Cardiac fibroblast (primary cell): ENCODE measurements at regions not wholly inside any gene's neighbourhood (a gene's known extent, or its start where the extent isn't known, plus 50 kb on each side); places are given as distances from the start of the nearest gene placed in this dataset.
"Not testable (repeated sequence)": the region's sequence is repeated elsewhere in the genome, so short reads cannot be mapped to it uniquely, and the experiment has no call there.

Experiments
- DNase-seq, 2 donors: peaks; one replicate each; pipeline versions ENCODE4 v3.0.0 to v3.0.0-alpha.2; 2010; ENCODE audit warnings: low read depth in 2 of 2
- H3K4me3 ChIP-seq, 2 donors: replicated peaks in 1 of 2; 1 replicate in 1 of 2; 2 replicates in 1 of 2; pipeline ENCODE4 v1.5.1; 2011; ENCODE audit warnings: low read depth in 2 of 2, low read length in 2 of 2, mild to moderate bottlenecking in 2 of 2, moderate library complexity in 1 of 2
- TF ChIP-seq, protein P1 (sequence below): IDR thresholded peaks from one replicate; pipeline ENCODE4 v1.5.1; 2011; ENCODE audit warnings: low read depth, mild to moderate bottlenecking, low read length, inconsistent platforms

DNA sequence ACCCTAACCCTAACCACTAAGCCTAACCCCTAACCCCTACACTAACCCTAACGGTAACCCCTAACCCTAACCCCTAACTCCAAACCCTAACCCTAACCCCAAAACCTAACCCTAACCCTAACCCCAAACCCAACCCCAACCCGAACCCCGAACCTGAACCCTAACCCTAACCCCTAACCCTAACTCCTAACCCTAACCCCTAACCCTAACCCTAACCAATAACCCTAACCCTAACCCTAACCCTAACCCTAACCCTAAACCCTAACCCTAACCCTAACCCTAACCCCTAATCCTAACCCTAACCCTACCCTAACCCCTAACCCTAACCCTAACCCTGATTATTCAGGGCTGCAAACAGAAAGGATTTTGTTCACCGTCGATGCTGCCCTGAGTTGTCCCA, 144.6 kb upstream of the DUSP22 start:
- not testable (repeated sequence) for DNase-seq, H3K4me3 ChIP-seq

DNA sequence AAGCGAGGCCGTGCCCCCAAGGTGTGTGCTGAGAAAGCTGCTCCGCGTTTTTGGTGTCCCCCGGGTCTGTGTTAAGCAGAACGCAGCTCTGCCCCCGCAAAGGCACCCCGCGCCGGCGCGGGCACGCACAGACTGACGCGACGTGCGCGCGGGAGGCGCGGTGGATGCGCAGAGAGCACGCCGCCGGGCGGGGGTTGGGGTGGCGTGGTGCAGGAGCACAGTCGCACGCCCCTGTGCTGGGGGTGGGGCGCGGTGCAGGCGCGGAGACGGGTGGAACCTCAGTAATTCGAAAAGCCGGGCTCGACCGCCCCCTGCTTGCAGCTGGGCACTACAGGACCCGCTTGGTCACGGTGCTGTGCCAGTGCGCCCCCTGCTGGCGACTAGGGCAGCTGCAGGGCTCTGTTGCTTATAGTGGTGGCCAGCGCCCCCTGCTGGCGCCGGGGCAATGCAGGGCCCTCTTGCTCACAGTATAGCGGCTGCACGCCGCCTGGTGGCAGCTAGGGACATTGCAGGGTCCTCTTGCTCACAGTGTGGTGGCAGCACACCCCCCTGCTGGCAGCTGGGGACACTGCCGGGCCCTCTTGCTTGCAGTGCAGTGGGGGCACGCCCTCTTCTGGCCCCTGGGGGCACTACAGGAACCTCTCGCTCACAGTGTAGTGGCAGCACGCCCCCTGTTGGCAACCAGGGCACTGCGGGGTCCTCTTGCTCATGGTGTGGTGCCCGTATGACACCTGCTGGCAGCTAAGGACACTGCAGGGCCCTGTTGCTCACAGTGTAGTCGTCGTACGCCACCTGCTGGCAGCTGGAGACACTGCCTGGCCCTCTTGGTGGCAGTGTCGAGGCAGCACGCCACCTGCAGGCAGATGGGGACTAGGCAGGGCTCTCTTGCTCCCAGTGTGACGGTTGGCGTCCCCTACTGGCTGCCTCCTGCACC, 144.0 kb upstream of the DUSP22 start:
- H3K4me3 ChIP-seq = not testable (repeated sequence)
- TF ChIP-seq, protein P1, sequence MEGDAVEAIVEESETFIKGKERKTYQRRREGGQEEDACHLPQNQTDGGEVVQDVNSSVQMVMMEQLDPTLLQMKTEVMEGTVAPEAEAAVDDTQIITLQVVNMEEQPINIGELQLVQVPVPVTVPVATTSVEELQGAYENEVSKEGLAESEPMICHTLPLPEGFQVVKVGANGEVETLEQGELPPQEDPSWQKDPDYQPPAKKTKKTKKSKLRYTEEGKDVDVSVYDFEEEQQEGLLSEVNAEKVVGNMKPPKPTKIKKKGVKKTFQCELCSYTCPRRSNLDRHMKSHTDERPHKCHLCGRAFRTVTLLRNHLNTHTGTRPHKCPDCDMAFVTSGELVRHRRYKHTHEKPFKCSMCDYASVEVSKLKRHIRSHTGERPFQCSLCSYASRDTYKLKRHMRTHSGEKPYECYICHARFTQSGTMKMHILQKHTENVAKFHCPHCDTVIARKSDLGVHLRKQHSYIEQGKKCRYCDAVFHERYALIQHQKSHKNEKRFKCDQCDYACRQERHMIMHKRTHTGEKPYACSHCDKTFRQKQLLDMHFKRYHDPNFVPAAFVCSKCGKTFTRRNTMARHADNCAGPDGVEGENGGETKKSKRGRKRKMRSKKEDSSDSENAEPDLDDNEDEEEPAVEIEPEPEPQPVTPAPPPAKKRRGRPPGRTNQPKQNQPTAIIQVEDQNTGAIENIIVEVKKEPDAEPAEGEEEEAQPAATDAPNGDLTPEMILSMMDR = peak; percentile 45
- DNase-seq = peak in 1 of 2 donors; percentile 70

DNA sequence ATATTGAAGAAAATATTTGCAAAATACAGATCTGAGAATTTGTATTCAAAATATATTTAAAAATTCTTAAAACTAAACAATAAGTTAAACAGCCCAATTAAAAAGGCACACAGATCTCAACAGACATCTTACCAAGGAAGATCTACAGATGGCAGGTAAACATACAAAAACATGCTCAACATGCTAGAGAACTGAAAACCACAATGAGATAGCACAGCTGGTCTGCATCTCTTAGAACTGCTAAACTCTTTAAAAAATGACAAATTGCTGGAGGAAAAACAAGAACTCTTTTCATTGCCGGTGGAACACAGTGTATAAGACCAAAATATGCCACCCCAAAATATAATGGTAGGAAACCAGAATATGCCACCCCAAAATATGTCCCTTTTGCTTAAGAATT, 142.1 kb upstream of the DUSP22 start:
- DNase-seq, H3K4me3 ChIP-seq: not testable (repeated sequence)

DNA sequence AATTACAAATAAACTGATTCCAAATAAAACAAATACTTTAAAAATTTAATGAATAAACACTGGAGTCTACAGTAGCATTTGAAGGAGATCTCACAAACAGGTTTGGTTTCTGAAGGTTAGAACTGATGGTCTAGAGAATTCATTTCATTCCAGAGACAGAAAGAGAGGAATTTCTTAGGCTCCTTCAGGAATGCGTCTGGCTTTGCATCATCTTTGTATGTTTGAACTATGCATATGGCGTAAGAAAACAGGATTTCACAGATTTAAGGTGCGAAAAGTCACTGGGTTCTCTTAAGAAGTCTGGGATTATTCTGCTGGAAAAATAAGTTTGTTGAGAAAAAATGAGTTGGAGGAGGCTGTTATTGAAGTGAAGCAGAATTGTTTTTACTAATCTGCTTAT, 139.9 kb upstream of the DUSP22 start:
- not testable (repeated sequence) for DNase-seq, H3K4me3 ChIP-seq

DNA sequence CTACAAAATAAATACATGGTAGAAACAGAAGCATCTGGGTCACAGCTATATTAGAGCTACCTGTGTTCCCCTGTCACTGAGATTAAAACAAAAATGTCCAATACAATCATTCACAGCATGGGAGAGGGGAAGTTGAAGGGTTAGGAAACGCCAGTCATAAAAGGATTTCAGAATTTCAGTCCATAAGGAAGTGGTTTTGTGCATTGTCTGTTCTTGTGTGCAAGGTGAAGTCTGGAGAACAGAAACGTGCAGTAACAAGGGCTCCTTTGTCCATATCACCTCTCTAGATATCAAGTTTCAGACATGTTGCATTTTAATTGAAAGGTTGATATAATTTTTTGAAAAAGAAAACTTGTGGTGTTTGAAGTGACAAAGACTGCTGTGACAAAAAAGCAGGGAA, 139.3 kb upstream of the DUSP22 start:
- not testable (repeated sequence) for H3K4me3 ChIP-seq, DNase-seq

DNA sequence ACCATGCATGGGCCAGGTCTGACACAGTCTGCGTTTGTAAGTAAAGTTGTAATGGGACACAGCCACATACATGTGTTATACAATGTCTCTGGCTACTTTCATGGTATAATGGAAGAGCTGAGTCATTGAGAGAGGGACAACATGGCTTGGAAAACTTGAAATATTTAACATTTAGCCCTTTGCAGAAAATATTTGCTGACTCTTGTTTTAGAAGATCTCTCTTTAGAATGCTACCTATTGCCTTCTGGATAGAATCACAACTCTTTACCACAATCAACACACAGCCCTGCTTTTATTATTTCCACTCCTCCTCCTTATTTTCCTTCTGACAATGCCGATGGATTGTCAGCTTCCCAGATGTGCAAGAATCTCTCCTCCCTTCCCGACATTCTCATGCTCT, 138.4 kb upstream of the DUSP22 start:
- not testable (repeated sequence) for H3K4me3 ChIP-seq, DNase-seq

DNA sequence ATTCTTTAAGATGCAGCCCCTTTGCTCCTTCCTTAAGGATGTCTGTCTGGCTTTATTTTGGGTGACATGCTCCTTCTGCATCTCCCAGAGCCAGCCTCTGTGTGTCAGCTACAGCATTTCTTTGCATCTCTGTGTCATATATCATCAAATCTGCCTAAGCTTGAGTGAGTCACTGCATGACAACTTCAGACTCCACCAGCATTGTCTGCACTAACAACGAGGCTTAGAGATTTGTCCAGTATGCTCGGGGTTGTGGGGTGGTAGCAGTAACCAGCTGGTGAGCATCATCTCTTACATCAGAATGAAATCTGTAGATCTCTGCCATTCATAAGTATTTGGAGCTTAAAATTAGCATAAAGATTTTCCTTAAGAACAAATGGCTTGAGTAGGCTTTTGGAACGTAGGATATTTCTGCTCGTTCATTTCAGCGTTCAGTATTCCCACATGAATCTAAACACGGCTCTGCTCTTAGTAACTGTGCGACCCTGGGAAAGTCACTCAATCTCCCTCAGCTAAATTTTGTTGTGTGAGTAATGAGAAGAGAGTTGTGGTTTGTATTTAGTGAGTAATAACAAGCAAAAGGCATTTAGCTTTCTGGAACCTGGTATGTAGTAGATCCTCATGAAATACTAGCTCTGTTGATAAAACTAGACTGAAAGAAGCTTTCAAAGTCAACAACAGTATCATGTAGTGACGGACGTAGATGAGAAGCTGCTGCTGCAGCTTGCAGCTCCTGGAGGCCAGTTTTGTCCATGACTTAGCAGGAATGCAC, 137.8 kb upstream of the DUSP22 start:
- not testable (repeated sequence) for H3K4me3 ChIP-seq
- peak in 1 of 2 donors; percentile 69 for DNase-seq

DNA sequence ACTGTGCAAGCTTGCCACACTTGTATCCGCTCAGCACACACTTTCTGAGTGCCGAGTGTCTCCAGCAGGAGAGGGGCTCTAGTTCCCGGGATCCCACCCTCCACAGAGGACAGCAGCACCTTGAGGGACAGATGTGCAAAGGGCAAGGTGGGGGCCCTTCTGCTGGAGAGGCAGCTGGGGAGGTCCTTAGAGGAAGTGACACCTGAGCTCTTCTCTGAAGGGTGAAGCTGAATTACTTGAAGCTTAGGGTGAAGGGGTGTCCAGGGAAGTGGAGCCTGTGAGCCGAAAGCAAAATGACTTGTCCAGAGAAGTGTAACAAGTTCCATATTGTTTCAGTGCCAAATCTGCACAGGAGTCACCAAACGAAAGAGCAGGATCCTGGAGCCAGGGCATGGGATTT, 136.3 kb upstream of the DUSP22 start:
- H3K4me3 ChIP-seq = no peak overlapping the region
- TF ChIP-seq, protein P1 = no peak
- DNase-seq = no peak

DNA sequence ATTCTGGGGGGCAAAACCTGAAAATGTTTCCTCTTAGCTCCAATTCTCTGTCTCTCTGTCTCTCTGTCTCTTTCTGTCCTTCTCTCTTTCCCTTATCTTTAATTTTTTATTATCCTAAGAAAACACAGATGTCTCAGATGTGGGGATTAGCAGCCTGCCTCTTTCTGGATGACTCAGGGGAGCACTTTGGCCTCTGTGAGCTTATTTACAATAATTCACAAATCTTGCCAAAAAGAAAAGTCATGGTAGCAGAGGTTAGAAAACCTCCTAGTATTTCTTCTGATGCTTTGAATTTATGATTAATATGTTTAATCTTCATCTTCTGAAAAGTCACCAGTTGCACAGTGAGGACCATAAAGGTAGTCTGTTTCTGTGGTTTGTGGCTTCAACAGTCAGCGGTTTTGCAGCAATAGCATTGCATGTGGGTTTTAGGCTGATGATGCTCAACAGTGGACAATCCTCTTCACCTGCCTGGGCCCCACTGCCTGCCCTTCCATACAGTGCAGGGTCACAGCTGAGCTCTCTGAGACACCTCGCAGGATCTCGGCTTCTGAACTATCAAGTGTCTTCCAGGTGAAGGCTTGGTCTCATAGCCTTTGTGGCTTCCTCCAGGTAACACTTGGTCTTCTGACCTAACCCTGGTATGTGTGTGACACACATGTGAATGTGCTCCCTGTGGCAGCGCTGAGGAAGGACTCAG, 135.7 kb upstream of the DUSP22 start:
- DNase-seq = peak in 1 of 2 donors; percentile 17

DNA sequence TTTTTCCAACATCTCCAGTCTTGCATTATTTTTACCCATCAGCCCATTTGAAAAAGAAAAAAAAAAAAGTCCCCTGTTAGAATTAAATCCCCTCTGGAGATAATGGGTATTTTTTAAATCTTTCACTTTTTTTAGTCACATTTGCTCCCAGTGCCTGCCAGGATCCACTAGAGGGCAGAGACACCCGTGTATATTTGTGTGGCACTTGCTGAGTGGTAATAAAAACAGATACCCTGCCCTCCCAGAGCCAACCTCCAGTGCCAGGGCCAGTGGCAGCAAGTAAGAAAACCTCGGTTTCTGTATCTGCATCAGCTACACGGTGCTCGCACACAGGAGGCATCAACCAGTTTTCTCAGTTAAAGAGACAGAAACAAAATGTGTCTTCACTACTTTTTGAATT, 135.1 kb upstream of the DUSP22 start:
- TF ChIP-seq, protein P1 = peak; percentile 11
- H3K4me3 ChIP-seq, DNase-seq: not testable (repeated sequence)

More for the DNA sequence above, 135.7 kb upstream of the DUSP22 start:
- H3K4me3 ChIP-seq = not testable (repeated sequence)

DNA sequence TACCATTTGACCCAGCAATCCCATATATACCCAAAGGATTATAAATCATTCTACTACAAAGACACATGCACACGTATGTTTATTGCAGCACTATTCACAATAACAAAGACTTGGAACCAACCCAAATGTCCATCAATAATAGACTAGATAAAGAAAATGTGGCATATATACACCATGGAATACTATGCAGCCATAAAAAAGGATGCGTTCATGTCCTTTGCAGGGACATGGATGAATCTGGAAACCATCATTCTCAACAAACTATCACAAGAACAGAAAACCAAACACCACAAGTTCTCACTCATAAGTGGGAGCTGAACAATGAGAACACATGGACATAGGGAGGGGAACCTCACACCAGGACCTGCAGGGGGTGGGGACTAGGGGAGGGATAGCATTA, 130.6 kb upstream of the DUSP22 start:
- not testable (repeated sequence) for H3K4me3 ChIP-seq, DNase-seq
